HG02759 (cell line): ENCODE measurements at regions not wholly inside any gene's neighbourhood (a gene's known extent, or its start where the extent isn't known, plus 50 kb on each side); places are given as distances from the start of the nearest gene placed in this dataset.
"Not testable (repeated sequence)": the region's sequence is repeated elsewhere in the genome, so short reads cannot be mapped to it uniquely, and the experiment has no call there.

ENCODE experiments used
- ATAC-seq: cut with Tn5 transposase; IDR thresholded peaks from one replicate; pipeline ENCODE4 v1.9.1; 2021; ENCODE audit warnings: mild to moderate bottlenecking, moderate library complexity; ENCODE audit not compliant: unreplicated experiment

GRCh38 chr20:53872561-53873229 lies 197.7 kb downstream of the BCAS1 start:
- ATAC-seq, result peak; percentile 59

DNA sequence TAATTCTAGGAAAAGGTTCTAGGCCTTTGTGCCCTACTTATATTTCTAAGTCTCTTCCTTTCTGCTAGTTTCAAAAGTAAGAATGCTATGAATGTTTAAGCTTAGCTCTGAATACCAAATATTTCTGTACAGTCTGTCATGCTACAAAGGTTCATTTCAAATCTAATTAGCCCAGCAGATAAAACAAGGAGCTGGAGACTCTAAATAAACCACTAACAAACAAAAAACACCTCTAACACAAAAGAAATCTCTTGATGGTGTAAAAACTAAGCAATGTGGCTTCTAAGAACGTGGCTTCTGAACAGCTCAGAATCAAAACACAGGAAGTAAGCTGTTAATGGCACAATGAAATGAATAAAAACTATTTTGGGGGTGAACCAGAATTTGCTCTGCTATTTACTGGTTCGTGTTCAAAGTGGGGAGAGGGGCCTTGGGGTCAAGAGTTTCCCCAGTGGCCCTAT lies 198.3 kb downstream of the BCAS1 start:
- no peak for ATAC-seq

DNA sequence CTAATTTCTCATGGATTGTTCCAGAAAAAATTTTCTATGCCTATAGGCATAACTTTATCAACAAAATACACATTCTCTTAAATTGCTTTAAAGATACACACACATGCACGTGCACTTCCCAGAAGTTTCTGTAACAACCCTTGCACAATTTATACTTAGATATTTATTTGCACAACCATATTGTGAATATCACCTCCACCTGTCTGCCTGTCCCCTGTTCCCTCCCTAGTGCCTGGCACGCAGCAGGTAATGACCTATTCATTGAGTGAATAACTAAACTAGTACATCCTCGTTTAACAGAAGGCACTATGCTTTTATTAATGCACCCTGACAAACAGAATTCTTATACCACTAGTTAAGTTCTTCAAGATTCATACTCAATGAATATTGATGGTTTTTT lies 198.9 kb downstream of the BCAS1 start:
- no peak for ATAC-seq

- ATAC-seq, result no peak
Measured at GRCh38 chr20:53870426-53871315, 199.7 kb downstream of the BCAS1 start.

- peak; percentile 59 for ATAC-seq
Measured at GRCh38 chr20:53869466-53870258, 200.7 kb downstream of the BCAS1 start.

DNA sequence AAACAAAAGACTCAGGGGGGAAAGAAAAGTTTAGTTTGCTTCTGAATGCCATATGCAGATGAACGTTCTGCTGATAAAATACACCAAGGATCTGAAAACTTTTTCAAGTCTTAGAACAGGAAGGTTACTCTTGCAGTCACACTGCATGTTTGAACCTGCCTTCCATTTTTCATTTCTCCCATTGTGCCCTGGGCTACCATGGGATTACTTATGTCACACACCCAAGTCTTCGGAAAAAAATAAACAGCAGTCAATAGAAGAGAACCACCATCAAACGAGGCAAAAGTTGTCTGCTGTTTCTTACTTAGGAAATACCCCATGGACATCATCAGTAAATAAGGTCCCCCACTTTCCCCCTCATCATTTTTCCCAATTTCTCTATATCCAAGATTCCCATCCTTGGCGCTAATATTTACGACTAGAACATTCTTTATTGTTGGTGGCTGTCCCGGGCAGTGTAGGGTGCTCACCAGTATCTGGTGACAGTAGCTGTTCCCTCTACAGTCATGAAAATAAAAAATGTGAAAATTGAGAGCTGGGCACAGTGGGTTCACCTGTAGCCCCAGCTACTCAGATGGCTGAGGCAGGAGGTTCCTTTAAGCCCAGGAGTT lies 202.5 kb downstream of the BCAS1 start:
- ATAC-seq, result no peak

DNA sequence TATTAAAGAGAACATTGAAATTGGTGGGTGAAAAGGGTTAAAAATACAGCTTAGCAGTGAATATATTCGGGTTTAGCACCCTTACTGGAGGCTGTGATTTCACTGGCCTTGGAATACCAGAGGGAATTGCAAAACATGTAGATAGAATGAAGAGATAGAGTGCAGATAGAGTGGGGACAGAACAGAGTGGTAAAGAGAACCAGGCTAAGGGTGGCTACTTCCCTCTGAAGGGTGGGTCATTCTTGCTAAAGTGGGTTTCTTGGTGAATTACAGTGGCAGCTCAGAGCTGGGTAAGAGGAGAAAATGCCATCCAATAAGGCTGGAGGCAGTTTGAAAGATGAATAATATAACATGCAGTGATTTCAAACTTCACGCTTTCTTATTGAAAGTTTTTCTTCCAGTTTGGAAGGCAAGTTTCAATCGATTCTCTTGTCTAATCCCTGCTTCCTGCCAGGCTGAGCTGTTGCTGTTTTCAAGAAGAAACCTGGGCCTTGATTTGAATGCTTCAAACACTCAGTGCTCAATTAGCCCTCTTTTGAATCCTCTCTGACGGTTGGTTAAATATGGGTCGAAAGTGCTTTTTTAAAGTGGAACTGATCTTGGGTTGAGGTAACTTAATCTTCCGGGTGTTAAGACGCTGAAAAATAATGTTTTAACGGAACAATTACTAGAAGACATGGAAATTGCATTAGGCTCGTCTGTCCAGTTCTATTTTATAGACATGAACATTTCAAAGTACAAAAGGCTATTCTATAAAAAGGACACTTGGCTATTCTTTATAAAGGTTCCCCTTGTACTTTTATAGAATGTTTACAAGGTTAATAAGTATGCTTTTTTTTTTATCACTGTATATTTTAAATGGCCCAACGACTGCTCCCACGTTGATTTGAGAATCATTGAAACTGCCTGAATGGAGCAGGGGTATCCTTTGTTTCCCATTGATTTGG lies 203.3 kb downstream of the BCAS1 start:
- ATAC-seq, result peak; percentile 49

DNA sequence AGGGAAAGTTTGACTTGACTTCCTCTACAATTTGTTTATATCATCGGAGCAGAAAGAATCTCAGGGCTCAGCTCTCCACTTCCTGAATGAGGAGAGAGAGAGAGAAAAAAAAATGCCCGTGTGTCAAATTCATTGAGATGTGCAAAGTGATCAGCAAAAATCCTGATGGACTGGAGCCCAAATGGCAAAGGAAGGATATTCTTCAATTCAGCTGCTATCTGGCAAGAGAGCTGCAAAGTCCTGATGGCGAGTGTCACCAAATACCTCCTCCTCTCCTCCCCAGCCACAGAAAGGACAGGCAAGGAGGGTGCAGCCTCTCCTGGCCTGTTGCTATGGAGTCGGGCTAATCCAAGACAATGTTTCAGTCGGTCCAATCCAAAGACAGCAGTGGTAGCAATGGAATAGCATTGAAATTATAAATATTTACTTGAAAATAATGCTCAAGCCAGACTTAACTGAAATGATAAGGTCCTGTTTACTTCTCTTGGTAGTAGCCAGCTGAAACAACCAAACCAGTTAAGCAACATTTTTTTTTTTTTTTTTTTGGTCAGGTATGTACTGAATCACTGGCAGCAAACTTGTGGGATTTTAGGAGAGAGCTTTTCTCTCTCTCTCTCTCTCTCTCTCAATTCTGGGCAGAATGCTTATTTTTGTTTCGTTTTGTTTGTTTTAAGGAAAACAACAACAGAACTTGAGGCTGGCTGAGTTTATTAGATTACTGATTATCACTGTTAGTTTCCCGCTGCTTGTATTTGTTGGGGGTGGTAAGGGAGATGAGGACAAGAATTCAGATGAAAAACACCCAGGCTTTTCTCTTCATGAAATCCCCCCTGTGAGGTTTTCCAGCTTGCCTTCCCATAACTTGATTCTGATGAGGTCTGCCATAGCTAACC lies 204.2 kb downstream of the BCAS1 start:
- ATAC-seq, result no peak

DNA sequence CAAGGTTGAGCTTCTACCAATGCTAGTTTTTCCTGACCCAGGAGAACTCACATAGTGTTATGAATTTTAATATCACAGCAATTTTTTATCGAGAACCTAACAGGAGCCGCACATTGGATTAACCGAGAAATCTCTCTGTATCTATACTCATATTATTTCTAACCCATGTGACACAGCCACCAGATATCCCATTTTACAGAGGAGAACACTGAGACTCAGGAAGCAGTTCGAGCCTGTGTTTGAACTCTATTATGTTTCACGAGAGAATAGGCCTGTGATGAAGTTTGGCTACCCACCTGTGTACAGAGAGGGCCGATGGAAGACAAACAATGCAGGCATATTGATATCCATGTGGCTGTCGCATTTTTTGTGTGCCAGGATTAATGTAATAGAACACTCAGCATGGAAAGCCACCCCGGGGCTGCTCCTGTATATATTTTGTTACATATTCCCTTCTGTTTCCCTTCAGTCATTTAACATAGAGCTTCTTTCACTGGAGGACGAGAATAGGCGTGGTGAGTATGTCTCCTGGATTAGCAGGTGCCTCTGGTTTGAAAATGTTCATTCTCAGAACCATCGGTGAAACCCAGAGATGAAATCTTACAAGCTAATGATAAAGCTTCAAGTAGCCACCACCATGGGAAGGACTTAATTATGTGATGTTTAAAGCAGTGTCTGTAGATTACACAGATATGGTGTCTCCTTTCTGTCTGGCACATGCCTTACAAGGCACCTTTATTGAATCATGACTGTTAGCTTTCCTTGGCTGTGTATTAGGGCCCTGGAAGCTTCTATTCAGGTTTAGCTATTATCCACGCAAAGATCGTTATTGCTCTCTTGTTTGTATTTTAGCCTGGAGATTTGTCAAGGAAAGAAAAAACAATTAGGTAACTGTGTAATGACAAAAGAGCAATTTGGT lies 205.4 kb downstream of the BCAS1 start:
- ATAC-seq, result not testable (repeated sequence)

- not testable (repeated sequence) for ATAC-seq
Measured at GRCh38 chr20:53863923-53864641, 206.3 kb downstream of the BCAS1 start.

DNA sequence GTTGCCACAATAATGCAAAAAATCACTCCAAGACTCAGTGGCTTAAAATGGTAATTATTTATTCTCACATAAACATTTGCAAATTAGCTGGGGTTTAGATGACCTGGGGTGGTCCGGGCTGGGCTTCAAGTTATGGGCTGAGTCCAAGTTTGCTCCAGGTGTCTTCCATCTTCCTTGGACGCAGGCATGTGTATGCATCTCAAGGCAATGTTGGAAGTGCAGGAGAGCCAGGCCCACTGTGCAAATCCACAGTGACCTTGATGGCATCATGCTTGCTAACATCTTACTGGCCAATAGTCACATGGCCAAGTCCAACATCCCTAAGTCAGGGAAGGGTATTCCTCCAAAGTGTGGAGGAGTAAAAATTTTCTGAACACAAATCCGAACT lies 206.9 kb downstream of the BCAS1 start:
- not testable (repeated sequence) for ATAC-seq

DNA sequence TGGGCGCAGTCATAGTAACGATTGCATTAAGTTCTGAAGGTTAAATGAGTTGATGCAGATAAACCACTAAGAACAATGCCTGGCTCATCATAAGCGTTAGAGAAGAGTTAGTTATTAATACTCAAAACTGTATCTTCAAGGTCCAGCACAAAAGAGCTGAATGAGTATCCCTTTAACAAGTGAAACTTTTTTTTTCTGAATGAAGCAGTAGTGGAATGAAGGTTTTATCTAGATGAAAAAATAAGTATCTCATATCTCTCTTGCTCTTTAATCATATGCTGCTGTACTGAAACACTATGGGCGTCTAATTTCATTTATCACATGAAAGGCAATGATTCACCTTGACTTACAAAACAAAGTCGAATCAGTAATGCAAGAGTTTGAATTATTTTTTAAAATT lies 207.4 kb downstream of the BCAS1 start:
- ATAC-seq, result not testable (repeated sequence)

- not testable (repeated sequence) for ATAC-seq
Measured at GRCh38 chr20:53862490-53862889, 207.9 kb downstream of the BCAS1 start.

GRCh38 chr20:53862136-53862397 lies 208.3 kb downstream of the BCAS1 start:
- ATAC-seq, result not testable (repeated sequence)

DNA sequence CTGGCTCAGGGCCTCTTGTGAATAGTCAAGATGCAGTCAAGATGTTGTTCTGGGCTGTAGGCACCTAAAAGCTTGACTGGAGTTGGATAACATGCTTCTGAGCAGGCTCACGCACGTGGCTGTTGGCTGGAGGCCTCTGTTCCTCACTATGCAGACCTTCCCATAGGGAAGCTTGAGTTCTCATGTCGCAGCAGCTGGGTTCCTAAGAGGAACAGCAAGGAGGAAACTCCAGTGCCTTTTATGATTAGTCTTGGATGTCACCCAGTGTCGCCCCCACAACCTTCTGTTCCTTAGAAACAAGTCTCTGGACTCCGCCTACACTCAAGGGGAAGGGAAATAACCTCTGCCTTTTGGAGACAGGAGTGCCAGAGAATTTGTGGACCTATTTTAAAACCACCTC lies 210.7 kb downstream of the BCAS1 start:
- no peak for ATAC-seq

- ATAC-seq, result not testable (repeated sequence)
Measured at GRCh38 chr20:53859009-53859408, 211.4 kb downstream of the BCAS1 start.

GRCh38 chr20:53858516-53858915 lies 211.9 kb downstream of the BCAS1 start:
- ATAC-seq, result not testable (repeated sequence)
